ENCODE measurements at regions not wholly inside any gene's neighbourhood (a gene's known extent, or its start where the extent isn't known, plus 50 kb on each side); places are given as distances from the start of the nearest gene placed in this dataset.

DNA sequence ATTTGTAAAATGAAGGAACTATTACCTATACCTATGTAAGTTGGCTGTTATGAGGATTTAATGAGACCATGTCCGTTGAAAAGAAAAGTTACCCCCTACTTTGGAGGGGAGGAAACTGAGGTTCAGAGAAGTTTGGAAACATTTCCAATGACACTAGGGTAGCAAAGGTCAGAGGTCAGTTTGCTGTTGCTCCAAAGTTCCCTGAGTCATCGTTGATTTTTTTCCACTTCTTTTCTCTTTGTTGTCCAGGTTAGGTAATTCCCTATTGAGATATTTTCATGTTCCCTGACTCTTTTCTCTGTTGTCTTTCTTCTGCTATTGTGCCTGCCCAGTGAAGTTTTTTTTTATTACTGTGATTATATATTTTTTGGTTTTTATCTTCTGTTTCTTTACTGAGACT is 213.8 kb upstream of the C1orf174 start:
- Histone ChIP-seq H3K4me1 (ENCODE audit: control insufficient read depth in 1 of 2, low read depth in 2 of 2) (no peaks in the 10 kb centered on the region), H3K27me3 (replicated peaks; ENCODE audit: insufficient read depth) (no peaks in the 10 kb centered on the region), H3K4me3 (no peak overlapping the region), H3K36me3 (no peaks in the 10 kb centered on the region), H3K9me3 (no peaks in the 10 kb centered on the region), H3K27ac (no peak overlapping the region)
- DNase-seq (ENCODE audit: low spot score) (no peak), ATAC-seq (ENCODE audit: insufficient number of reproducible peaks, low FRiP score, low read depth) (no peak)
- TF ChIP-seq, protein P1, sequence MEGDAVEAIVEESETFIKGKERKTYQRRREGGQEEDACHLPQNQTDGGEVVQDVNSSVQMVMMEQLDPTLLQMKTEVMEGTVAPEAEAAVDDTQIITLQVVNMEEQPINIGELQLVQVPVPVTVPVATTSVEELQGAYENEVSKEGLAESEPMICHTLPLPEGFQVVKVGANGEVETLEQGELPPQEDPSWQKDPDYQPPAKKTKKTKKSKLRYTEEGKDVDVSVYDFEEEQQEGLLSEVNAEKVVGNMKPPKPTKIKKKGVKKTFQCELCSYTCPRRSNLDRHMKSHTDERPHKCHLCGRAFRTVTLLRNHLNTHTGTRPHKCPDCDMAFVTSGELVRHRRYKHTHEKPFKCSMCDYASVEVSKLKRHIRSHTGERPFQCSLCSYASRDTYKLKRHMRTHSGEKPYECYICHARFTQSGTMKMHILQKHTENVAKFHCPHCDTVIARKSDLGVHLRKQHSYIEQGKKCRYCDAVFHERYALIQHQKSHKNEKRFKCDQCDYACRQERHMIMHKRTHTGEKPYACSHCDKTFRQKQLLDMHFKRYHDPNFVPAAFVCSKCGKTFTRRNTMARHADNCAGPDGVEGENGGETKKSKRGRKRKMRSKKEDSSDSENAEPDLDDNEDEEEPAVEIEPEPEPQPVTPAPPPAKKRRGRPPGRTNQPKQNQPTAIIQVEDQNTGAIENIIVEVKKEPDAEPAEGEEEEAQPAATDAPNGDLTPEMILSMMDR (IDR thresholded peaks at IDR 0.05), result no peak

DNA sequence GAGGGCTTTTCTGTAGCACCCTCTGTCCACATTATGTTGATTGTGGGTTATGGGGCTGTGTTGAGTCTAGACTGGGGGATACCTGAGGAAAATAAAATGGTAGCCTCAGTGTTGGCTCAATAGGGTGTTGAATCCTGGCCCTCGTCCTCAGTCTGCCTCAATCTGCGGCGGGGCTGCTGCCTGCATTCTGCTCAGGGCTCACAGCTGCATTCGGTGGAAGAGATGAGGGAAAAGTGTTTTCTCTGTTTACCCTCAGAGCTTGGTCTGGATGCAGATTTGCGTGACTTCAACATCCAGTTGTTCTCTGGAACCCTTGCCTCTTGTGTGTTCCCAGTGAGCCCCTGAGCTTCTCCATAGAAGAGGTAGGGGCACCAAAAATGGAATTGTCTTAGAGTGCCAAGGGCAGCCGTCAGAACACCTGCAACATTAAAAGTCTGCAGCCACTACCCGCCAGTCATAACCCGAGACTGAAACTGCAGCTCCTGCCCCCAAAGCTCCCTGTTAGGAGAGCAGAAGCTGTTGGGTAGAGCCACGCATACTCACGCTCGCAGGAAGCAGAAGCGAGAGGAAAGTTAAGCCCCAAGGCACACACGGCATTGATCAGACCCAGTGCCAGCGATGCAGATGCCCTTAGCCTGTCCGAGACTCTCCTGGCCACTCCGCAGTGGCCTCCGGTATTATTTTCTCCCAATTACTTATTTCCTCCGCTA is 215.3 kb upstream of the C1orf174 start:
- no peak for ATAC-seq (ENCODE audit: insufficient number of reproducible peaks, low FRiP score, low read depth)
- Histone ChIP-seq H3K36me3 (no peaks in the 10 kb centered on the region), H3K4me1 (ENCODE audit: control insufficient read depth in 1 of 2, low read depth in 2 of 2) (no peaks in the 10 kb centered on the region), H3K4me3 (no peak overlapping the region), H3K27me3 (replicated peaks; ENCODE audit: insufficient read depth) (no peaks in the 10 kb centered on the region), H3K27ac (no peak overlapping the region), H3K9me3 (no peaks in the 10 kb centered on the region)
- TF ChIP-seq, protein P1 (IDR thresholded peaks at IDR 0.05), result no peak
- no peak for DNase-seq (ENCODE audit: low spot score)

DNA sequence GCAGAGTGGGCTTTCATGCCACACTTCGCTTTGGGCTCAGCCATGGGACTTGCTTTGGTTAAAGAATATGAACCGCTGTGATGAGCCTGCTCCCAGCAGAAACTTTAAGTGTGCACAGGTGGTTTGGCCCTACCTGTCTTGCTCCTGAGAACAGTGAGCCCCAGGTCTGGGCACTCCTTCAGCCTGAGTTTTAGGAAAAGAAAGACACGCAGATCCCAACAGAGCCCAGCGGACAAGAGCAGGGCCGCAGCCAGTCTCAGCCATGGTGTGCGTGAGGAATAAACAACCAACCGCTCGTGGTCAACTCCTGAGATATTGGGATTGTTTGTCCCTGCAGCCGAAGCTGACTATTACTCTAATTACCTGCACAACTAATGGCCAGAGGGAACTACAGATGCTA is 217.1 kb upstream of the C1orf174 start:
- no peak for DNase-seq (ENCODE audit: low spot score)
- Histone ChIP-seq H3K4me1 (ENCODE audit: control insufficient read depth in 1 of 2, low read depth in 2 of 2) (no peaks in the 10 kb centered on the region), H3K36me3 (no peaks in the 10 kb centered on the region), H3K27ac (no peak overlapping the region), H3K4me3 (no peak overlapping the region), H3K27me3 (replicated peaks; ENCODE audit: insufficient read depth) (no peaks in the 10 kb centered on the region), H3K9me3 (no peaks in the 10 kb centered on the region)
- TF ChIP-seq, protein P1 (IDR thresholded peaks at IDR 0.05), result no peak
- no peak for ATAC-seq (ENCODE audit: insufficient number of reproducible peaks, low FRiP score, low read depth)

DNA sequence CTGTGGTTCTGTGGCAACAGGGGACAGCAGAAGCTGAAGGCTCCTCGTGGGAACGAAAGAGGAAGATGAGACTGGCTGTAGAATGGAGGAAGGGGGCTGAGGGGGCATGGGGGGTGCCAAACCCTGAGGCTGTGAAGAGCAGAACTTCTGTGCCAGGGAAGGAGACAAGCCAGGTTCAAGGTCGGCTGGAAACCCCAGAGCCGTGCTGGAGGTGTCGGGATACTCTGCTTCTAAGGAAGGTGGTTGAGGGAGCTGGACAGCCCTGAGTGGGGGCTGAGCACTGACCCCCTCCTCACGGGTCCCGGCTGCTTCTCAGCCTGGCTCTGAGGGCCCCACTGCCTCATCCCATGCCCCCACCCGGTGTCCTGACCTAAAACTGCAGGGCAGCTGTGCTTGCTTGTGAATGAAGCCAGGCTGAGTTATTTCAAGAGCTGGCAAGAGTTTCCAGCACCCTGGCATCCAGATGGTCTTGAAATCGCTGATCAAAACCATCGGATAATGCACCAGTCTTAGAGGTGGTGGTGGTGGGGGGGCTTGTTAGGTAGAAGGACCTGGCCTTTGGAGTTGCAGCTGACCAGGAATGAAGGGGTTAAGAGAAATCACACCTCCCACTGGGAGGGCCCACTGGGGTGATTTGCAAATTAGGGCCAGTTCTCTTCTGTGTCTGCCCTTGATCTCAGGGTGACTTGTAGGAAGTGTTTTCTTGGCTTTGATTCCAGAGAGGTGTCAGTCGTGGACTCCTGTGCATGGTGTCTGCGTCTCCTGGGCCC is 218.9 kb upstream of the C1orf174 start:
- ATAC-seq (ENCODE audit: insufficient number of reproducible peaks, low FRiP score, low read depth) (no peak), DNase-seq (ENCODE audit: low spot score) (no peak)
- Histone ChIP-seq H3K36me3 (no peaks in the 10 kb centered on the region), H3K9me3 (no peaks in the 10 kb centered on the region), H3K4me3 (no peak overlapping the region), H3K27me3 (replicated peaks; ENCODE audit: insufficient read depth) (no peaks in the 10 kb centered on the region), H3K27ac (no peak overlapping the region), H3K4me1 (ENCODE audit: control insufficient read depth in 1 of 2, low read depth in 2 of 2) (no peaks in the 10 kb centered on the region)
- TF ChIP-seq, protein P1 (IDR thresholded peaks at IDR 0.05), result no peak

DNA sequence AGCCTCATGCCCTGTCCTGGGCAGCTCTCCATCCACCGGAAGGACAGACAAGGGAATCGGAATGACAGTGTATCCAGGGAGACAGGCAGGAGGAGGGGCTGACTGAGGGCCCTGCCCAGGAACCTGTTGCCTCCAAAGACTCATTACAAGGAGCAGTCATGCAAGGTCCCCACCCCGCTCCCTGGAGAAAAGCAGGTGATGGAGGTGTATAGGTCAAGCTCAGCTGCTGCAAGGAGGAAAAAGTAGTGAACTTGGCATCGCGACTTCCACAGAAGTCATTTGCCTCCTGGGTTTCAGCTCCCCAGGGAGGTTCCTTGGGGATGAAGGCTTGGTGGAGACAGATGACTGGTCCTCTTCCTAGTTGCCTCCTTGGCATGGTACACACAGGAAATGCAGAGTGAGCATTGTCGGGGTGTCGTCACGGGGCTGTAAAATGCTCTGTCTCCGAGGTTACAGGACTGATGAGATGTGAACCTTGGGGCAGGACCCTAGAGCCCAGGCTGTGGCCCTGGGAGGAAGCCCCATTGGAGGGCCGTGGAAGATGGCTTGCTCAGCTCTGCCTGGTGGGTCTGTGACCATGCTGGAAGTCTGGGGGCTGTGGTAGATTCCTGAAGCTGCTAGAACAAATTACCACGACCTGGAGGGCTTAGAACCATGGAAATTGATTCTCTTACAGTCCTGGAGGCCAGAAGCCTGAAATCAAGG is 219.6 kb upstream of the C1orf174 start:
- Histone ChIP-seq H3K27me3 (replicated peaks; ENCODE audit: insufficient read depth) (no peaks in the 10 kb centered on the region), H3K4me1 (ENCODE audit: control insufficient read depth in 1 of 2, low read depth in 2 of 2) (no peaks in the 10 kb centered on the region), H3K9me3 (no peaks in the 10 kb centered on the region), H3K27ac (no peak overlapping the region), H3K4me3 (no peak overlapping the region), H3K36me3 (no peaks in the 10 kb centered on the region)
- ATAC-seq (ENCODE audit: insufficient number of reproducible peaks, low FRiP score, low read depth) (no peak), DNase-seq (ENCODE audit: low spot score) (no peak)
- TF ChIP-seq, protein P1 (IDR thresholded peaks at IDR 0.05), result no peak
